ENCODE measurements at regions not wholly inside any gene's neighbourhood (a gene's known extent, or its start where the extent isn't known, plus 50 kb on each side); places are given as distances from the start of the nearest gene placed in this dataset.

- no peak for TF ChIP-seq POLR2AphosphoS5 (IDR thresholded peaks at IDR 0.05; ENCODE audit: insufficient read depth, low read depth, low read length)
- TF ChIP-seq POLR2A (IDR thresholded peaks at IDR 0.05; ENCODE audit: low read depth, low read length) = no peak
- TF ChIP-seq EZH2 (IDR thresholded peaks at IDR 0.05; ENCODE audit: borderline replicate concordance, low read depth, low read length, severe bottlenecking) = no peak
- TF ChIP-seq CTCF (IDR thresholded peaks at IDR 0.05; ENCODE audit: extremely low read depth in 1 of 2, insufficient read depth in 1 of 2, low read depth in 1 of 2, low read length in 2 of 2) = no peak
- no peak for TF ChIP-seq MAX (IDR thresholded peaks at IDR 0.05; ENCODE audit: insufficient read depth, insufficient read length)
- no peak for TF ChIP-seq MYC (IDR thresholded peaks at IDR 0.05; ENCODE audit: low read depth, low read length)
- TF ChIP-seq GATA2 (IDR thresholded peaks at IDR 0.05; ENCODE audit: insufficient read depth, insufficient read length, low read depth, low read length) = no peak
- TF ChIP-seq FOS (IDR thresholded peaks at IDR 0.05; ENCODE audit: borderline replicate concordance, insufficient read depth, low read length) = no peak
- TF ChIP-seq JUN (IDR thresholded peaks at IDR 0.05; ENCODE audit: borderline replicate concordance, insufficient read depth, insufficient read length, low read depth) = no peak
These were observed 103.6 kb upstream of the MYO16 start for GRCh38 chr13:108525827-108526226.
